OCI-LY7 (cell line): ENCODE measurements at regions not wholly inside any gene's neighbourhood (a gene's known extent, or its start where the extent isn't known, plus 50 kb on each side); places are given as distances from the start of the nearest gene placed in this dataset.
"Not testable (repeated sequence)": the region's sequence is repeated elsewhere in the genome, so short reads cannot be mapped to it uniquely, and the experiment has no call there.

ENCODE experiments used
- BruUV-seq: library from RNA; stranded (reverse); fragments of 400-500 nt; replicated peaks from 2 replicates; lab custom pipeline; 2021; lab: Mats Ljungman, UMichigan
- CTCF ChIA-PET: fragments of 300-600 bp; sonication (Branson Sonifier 250); formaldehyde crosslinking; loops from one replicate; lab custom pipeline; 2022; ENCODE audit warnings: antibody characterized with exemption; ENCODE audit not compliant: unreplicated experiment; lab: Charles Lee
- POLR2A ChIA-PET: fragments of 300-600 bp; sonication (Branson Sonifier 250); formaldehyde crosslinking; loops from one replicate; lab custom pipeline; 2022; ENCODE audit warnings: antibody characterized with exemption; lab: Charles Lee
- DNase-seq: peaks from one replicate; pipeline ENCODE4 v3.0.0-alpha.2; 2015; ENCODE audit warnings: low spot score
- H2AFZ ChIP-seq: fragments of 200-600 bp; sonication (generic), shearing (Covaris generic); 2 replicates; pipeline ENCODE4 v1.6.1; 2014; ENCODE audit warnings: mild to moderate bottlenecking, antibody characterized with exemption, low read length, moderate library complexity
- H3K27ac ChIP-seq: fragments of 200-600 bp; sonication (generic); 2 replicates; pipeline ENCODE4 v1.5.1; 2014; ENCODE audit warnings: mixed run types, low read depth, mild to moderate bottlenecking, moderate library complexity, low read length, inconsistent platforms; ENCODE audit not compliant: poor library complexity, severe bottlenecking
- H3K36me3 ChIP-seq: fragments of 200-600 bp; sonication (generic); 2 replicates; pipeline ENCODE4 v1.6.1; 2014; ENCODE audit warnings: mild to moderate bottlenecking, antibody characterized with exemption, low read length, moderate library complexity, mixed read lengths; ENCODE audit not compliant: insufficient read depth
- H3K4me1 ChIP-seq: fragments of 200-600 bp; sonication (generic); 2 replicates; pipeline ENCODE4 v1.5.1; 2014; ENCODE audit warnings: mild to moderate bottlenecking, low read length; ENCODE audit not compliant: insufficient read depth, poor library complexity, severe bottlenecking
- H3K4me2 ChIP-seq: fragments of 200-600 bp; sonication (generic); 2 replicates; pipeline ENCODE4 v1.6.1; 2014; ENCODE audit warnings: mild to moderate bottlenecking, low read length
- H3K4me3 ChIP-seq: fragments of 200-600 bp; sonication (generic); 2 replicates; pipeline ENCODE4 v1.5.1; 2014; ENCODE audit warnings: mild to moderate bottlenecking, low read depth, low read length; ENCODE audit not compliant: poor library complexity, severe bottlenecking
- H3K79me2 ChIP-seq: fragments of 200-600 bp; sonication (generic); 2 replicates; pipeline ENCODE4 v1.6.1; 2016; ENCODE audit warnings: low read depth, mild to moderate bottlenecking, low read length, moderate library complexity, mixed read lengths; ENCODE audit not compliant: insufficient read depth
- H3K9me2 ChIP-seq: fragments of 200-600 bp; sonication (generic); 2 replicates; pipeline ENCODE4 v1.6.1; 2016; ENCODE audit warnings: mild to moderate bottlenecking, low read length, mixed read lengths; ENCODE audit not compliant: insufficient read depth
- H3K9me3 ChIP-seq: fragments of 200-600 bp; sonication (generic); 2 replicates; pipeline ENCODE4 v1.6.1; 2014; ENCODE audit warnings: mild to moderate bottlenecking, mixed run types, low read length, mixed read lengths
- H4K20me1 ChIP-seq: fragments of 200-600 bp; sonication (generic); 2 replicates; pipeline ENCODE4 v1.6.1; 2014; ENCODE audit warnings: mild to moderate bottlenecking, antibody characterized with exemption, low read length, moderate library complexity, mixed read lengths; ENCODE audit not compliant: insufficient read depth
- EZH2phosphoT487 ChIP-seq: fragments of 200-600 bp; sonication (generic); IDR thresholded peaks from 2 replicates; pipeline ENCODE4 v1.6.1; 2018; ENCODE audit warnings: low read depth, borderline replicate concordance, mild to moderate bottlenecking, mixed run types, antibody characterized with exemption, low read length, moderate library complexity, mixed read lengths
- intact Hi-C: fragments of 100-400 bp; cut with micrococcal nuclease; formaldehyde crosslinking; loops from one replicate; pipeline ENCODE4 v1.10.0; 2022; ENCODE audit not compliant: unreplicated experiment
- TF ChIP-seq, protein P1 (sequence below): fragments of 200-600 bp; sonication (generic); conservative IDR thresholded peaks from 2 replicates; pipeline ENCODE4 v1.5.1; 2014; ENCODE audit warnings: mild to moderate bottlenecking, antibody characterized with exemption, low read length, moderate library complexity, mixed read lengths

DNA sequence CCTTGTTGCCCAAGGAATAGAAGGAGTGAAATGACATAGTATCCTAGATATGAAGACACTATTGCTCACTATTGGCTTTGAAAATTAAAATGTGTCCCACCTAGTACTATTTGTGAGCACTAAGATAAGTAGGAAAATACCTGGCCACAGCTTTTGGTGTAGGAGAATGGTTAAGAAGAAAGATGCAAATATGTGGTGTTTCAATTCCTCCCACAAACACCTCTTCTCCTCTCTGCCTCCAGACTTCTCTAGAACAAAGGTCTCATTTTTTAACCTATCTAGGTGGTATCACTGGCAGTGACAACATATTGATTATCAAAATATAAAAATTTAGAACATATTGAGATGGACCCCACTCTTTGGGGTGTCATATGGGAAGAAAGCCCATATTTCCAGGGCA lies 929.9 kb upstream of the FANCL start:
- DNase-seq = no peak
- Histone ChIP-seq H2AFZ (no peak overlapping the region), H3K9me2 (no peaks in the 10 kb centered on the region), H3K79me2 (no peaks in the 10 kb centered on the region), H3K4me3 (no peak overlapping the region), H3K9me3 (no peaks in the 10 kb centered on the region), H4K20me1 (no peaks in the 10 kb centered on the region), H3K4me2 (no peak overlapping the region), H3K36me3 (no peaks in the 10 kb centered on the region), H3K27ac (no peak overlapping the region), H3K4me1 (no peaks in the 10 kb centered on the region)
- ChIA-PET CTCF (no interaction called here), POLR2A (no interaction called here)
- TF ChIP-seq, protein P1, sequence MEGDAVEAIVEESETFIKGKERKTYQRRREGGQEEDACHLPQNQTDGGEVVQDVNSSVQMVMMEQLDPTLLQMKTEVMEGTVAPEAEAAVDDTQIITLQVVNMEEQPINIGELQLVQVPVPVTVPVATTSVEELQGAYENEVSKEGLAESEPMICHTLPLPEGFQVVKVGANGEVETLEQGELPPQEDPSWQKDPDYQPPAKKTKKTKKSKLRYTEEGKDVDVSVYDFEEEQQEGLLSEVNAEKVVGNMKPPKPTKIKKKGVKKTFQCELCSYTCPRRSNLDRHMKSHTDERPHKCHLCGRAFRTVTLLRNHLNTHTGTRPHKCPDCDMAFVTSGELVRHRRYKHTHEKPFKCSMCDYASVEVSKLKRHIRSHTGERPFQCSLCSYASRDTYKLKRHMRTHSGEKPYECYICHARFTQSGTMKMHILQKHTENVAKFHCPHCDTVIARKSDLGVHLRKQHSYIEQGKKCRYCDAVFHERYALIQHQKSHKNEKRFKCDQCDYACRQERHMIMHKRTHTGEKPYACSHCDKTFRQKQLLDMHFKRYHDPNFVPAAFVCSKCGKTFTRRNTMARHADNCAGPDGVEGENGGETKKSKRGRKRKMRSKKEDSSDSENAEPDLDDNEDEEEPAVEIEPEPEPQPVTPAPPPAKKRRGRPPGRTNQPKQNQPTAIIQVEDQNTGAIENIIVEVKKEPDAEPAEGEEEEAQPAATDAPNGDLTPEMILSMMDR = no peak
- no peak for TF ChIP-seq EZH2phosphoT487
- BruUV-seq = no TSS peak
- intact Hi-C loops = no loop called here

DNA sequence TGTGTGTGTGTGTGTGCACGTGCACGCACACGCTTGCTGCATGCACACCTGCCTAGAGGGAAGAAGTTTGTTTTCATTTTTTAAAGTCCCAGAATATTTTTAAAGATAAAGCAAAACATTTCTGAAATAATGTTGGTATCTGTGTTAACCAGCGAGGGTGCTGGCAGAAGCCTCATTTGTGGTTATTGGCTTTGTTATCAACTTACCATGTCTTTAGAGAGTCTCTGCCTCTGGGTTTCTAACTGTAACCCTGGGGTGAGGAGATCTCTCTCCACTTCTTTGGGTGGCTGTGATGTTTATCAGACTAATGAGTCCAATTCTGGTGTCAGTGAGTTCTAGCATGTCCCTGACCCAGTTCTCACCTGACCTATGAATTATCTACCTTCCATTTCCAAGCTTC lies 927.6 kb upstream of the FANCL start:
- H3K9me3 ChIP-seq = no peaks in the 10 kb centered on the region
- DNase-seq = no peak
- no peaks in the 10 kb centered on the region for H3K79me2 ChIP-seq
- intact Hi-C loops = no loop called here
- no peak overlapping the region for H3K4me3 ChIP-seq
- H3K27ac ChIP-seq = no peak overlapping the region
- no peaks in the 10 kb centered on the region for H3K4me1 ChIP-seq
- no peak overlapping the region for H2AFZ ChIP-seq
- no TSS peak for BruUV-seq
- H3K4me2 ChIP-seq = no peak overlapping the region
- ChIA-PET CTCF (no interaction called here), POLR2A (no interaction called here)
- H3K36me3 ChIP-seq = no peaks in the 10 kb centered on the region
- no peaks in the 10 kb centered on the region for H4K20me1 ChIP-seq
- no peaks in the 10 kb centered on the region for H3K9me2 ChIP-seq
- TF ChIP-seq EZH2phosphoT487 = no peak
- TF ChIP-seq, protein P1 = no peak

DNA sequence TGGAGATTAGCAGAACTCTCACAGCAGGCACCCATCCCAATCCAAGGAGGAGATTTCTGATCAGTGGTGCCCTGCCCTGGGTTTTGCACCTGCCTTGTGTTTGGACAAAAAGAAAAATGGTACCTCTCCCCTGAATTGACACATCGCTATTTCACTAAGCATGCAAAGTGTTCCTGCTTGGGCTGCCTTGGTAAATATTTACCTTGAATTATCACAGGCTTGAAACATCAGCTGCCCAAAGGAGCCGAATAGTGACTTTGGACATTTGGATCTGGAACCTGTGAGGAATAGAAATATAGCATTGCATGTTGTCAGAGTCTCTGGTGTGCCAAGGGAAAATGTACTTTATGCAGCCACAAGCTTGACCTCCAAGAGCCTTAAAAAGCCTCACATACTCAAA lies 926.4 kb upstream of the FANCL start:
- Histone ChIP-seq H3K9me2 (no peaks in the 10 kb centered on the region), H3K4me2 (no peak overlapping the region), H2AFZ (no peak overlapping the region), H3K4me3 (no peak overlapping the region), H3K36me3 (no peaks in the 10 kb centered on the region), H3K4me1 (no peaks in the 10 kb centered on the region), H4K20me1 (no peaks in the 10 kb centered on the region), H3K79me2 (no peaks in the 10 kb centered on the region), H3K9me3 (no peaks in the 10 kb centered on the region), H3K27ac (no peak overlapping the region)
- CTCF ChIA-PET = no interaction called here
- no peak for DNase-seq
- intact Hi-C loops = no loop called here
- no TSS peak for BruUV-seq
- TF ChIP-seq, protein P1 = no peak
- no peak for TF ChIP-seq EZH2phosphoT487
- POLR2A ChIA-PET = interaction anchor here (0.6 kb wide), 1 partner anchor 37 kb away, joined by 5 read pairs; no protein-coding TSS in a partner anchor

DNA sequence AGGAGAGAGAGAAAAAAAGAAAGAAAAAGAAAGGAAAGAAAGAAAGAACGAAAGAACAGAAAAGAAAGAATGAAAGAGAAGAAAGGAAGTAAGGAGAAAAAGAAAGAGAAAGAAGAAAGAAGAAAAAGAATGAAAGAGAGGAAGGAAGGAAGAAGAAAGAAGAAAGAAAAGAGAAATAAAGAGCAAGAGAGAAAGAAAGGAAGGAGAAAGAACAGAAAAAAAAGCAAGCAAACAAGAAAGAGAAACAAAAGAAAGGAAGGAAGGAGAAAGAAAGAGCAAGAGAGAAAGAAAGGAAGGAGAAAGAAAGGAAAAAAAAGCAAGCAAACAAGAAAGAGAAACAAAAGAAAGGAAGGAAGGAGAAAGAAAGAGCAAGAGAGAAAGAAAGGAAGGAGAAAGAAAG lies 916.8 kb upstream of the FANCL start:
- H3K4me2 ChIP-seq, H3K36me3 ChIP-seq, H4K20me1 ChIP-seq, CTCF ChIA-PET, H3K4me1 ChIP-seq, H3K79me2 ChIP-seq, H2AFZ ChIP-seq, DNase-seq, H3K9me2 ChIP-seq, H3K27ac ChIP-seq, POLR2A ChIA-PET, H3K4me3 ChIP-seq, H3K9me3 ChIP-seq, BruUV-seq, intact Hi-C loops: not testable (repeated sequence)
